ENCODE measurements at regions not wholly inside any gene's neighbourhood (a gene's known extent, or its start where the extent isn't known, plus 50 kb on each side); places are given as distances from the start of the nearest gene placed in this dataset.

DNA sequence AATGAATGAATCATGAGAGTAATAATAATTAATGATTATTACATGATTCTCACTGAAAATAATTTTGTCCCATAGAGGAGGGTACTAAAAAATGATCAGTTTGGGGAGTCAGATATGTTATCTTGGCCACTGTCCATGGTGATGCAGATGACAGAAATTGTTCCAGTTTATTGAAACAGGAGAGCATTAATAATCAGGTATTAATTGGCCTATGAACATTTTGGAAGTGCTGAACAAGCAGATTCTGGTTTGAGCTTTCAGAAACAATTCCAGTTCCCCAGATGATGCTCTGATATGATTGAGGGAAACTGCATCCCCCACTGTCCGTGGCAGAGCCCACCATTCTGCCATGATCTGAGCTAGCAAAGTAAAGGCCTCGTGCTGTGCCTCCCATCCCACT, 345.2 kb downstream of the ZSWIM6 start:
- TF ChIP-seq, protein P1, sequence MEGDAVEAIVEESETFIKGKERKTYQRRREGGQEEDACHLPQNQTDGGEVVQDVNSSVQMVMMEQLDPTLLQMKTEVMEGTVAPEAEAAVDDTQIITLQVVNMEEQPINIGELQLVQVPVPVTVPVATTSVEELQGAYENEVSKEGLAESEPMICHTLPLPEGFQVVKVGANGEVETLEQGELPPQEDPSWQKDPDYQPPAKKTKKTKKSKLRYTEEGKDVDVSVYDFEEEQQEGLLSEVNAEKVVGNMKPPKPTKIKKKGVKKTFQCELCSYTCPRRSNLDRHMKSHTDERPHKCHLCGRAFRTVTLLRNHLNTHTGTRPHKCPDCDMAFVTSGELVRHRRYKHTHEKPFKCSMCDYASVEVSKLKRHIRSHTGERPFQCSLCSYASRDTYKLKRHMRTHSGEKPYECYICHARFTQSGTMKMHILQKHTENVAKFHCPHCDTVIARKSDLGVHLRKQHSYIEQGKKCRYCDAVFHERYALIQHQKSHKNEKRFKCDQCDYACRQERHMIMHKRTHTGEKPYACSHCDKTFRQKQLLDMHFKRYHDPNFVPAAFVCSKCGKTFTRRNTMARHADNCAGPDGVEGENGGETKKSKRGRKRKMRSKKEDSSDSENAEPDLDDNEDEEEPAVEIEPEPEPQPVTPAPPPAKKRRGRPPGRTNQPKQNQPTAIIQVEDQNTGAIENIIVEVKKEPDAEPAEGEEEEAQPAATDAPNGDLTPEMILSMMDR (IDR thresholded peaks at IDR 0.05; ENCODE audit: unreplicated experiment): no peak
- Mint-ChIP-seq H3K36me3 (ENCODE audit: insufficient read depth) (no peaks in the 10 kb centered on the region), H3K4me3 (ENCODE audit: low read depth) (no peak overlapping the region), H3K27me3 (peaks cover 23% of the 10 kb centered on the region), H3K4me1 (ENCODE audit: low read depth) (peaks cover 18% of the 10 kb centered on the region), H3K27ac (no peak overlapping the region), H3K9me3 (ENCODE audit: low read depth) (no peaks in the 10 kb centered on the region)
- DNase-seq (ENCODE audit: low spot score, unreplicated experiment): no peak

DNA sequence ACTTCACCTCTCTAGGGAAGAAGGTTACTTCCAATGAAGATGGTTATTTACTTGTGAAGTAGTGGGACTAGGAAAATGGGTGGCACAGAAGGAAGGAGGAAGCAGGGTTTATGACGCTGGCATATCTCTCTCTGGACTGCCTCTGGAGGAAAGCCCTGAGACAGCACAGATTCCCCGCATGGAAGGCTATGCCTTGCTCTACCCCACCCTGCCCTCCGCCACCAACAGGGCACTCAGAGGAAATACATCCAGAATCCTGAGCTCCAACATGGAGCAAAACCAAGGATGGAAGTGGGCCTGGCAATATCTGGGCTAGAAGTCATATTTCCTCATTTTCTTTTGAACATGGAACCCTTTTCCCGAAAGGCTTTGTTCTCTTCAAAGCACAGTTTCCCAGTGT, 346.9 kb downstream of the ZSWIM6 start:
- H3K27ac Mint-ChIP-seq: no peak overlapping the region
- peaks cover 23% of the 10 kb centered on the region for H3K27me3 Mint-ChIP-seq

DNA sequence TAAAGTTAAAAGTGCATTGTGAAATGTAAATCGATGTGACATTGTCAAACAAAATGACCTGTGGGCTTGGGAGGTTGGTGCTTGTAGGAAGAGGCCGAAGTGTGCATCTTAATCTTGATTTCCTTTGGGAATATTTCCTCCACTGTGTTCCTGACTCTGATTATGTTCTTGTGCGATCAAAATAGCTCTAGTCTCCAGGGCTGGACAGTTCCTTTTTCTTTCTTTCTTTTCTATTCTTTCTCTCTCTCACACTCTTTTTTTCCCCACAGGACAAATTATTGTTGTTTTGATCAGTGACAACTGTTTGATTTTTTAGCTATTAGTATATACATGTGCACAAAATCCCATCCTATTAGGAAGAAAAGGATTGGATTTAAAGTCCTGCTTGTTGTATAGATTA, 347.5 kb downstream of the ZSWIM6 start:
- Mint-ChIP-seq H3K9me3 (ENCODE audit: low read depth) (no peaks in the 10 kb centered on the region), H3K27ac (no peak overlapping the region), H3K27me3 (peaks cover 23% of the 10 kb centered on the region), H3K36me3 (ENCODE audit: insufficient read depth) (no peaks in the 10 kb centered on the region), H3K4me3 (ENCODE audit: low read depth) (no peak overlapping the region), H3K4me1 (ENCODE audit: low read depth) (peaks cover 23% of the 10 kb centered on the region)
- TF ChIP-seq, protein P1 (IDR thresholded peaks at IDR 0.05; ENCODE audit: unreplicated experiment): no peak
- no peak for DNase-seq (ENCODE audit: low spot score, unreplicated experiment)

More for the DNA sequence above, 346.9 kb downstream of the ZSWIM6 start:
- TF ChIP-seq, protein P1 (IDR thresholded peaks at IDR 0.05; ENCODE audit: unreplicated experiment): peak; percentile 29
- peaks cover 25% of the 10 kb centered on the region for H3K4me1 Mint-ChIP-seq (ENCODE audit: low read depth)
- no peaks in the 10 kb centered on the region for H3K36me3 Mint-ChIP-seq (ENCODE audit: insufficient read depth)
- H3K4me3 Mint-ChIP-seq (ENCODE audit: low read depth): no peak overlapping the region
- no peaks in the 10 kb centered on the region for H3K9me3 Mint-ChIP-seq (ENCODE audit: low read depth)
- no peak for DNase-seq (ENCODE audit: low spot score, unreplicated experiment)

DNA sequence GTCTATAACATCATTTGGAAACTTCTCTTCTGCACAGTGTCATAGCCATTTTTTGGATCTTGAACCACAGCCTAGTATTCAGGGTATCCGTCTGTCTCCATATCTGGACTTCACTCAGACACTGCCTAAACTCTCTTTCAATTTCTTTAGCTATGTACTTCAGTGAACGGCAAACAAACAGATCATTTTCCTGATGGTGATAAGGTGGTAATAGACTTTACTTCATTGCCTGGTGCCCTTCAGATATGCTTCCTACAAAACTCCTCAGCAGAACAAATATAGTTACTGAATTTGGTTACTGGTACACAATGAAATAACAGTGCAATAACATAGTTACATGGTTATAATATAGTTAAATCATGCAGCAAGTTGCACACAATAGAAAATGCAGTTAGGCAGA, 348.2 kb downstream of the ZSWIM6 start:
- no peak for DNase-seq (ENCODE audit: low spot score, unreplicated experiment)
- peaks cover 23% of the 10 kb centered on the region for H3K27me3 Mint-ChIP-seq
- peaks cover 18% of the 10 kb centered on the region for H3K4me1 Mint-ChIP-seq (ENCODE audit: low read depth)
- H3K36me3 Mint-ChIP-seq (ENCODE audit: insufficient read depth): no peaks in the 10 kb centered on the region
- H3K4me3 Mint-ChIP-seq (ENCODE audit: low read depth): no peak overlapping the region
- no peak overlapping the region for H3K27ac Mint-ChIP-seq
- no peaks in the 10 kb centered on the region for H3K9me3 Mint-ChIP-seq (ENCODE audit: low read depth)
- TF ChIP-seq, protein P1 (IDR thresholded peaks at IDR 0.05; ENCODE audit: unreplicated experiment): no peak

DNA sequence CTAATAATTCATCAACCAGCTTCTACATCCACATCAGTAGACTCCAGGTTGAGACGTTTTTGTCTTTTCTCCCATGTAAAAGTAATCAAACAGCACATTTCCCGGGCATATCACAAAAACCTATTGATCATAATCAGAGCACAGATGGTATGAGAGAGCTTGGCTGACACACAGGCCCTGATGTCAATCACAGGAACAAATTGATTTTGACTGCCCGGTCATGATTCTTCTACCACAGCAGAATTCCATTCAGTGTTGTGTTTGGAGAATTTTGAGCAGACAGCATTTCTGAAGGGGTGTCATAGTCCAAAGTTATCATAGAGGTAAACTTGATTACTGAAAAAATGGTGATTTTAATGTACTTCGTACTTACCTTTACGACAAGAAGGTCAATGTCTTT, 351.1 kb downstream of the ZSWIM6 start:
- TF ChIP-seq, protein P1 (IDR thresholded peaks at IDR 0.05; ENCODE audit: unreplicated experiment): no peak
- H3K36me3 Mint-ChIP-seq (ENCODE audit: insufficient read depth): no peaks in the 10 kb centered on the region
- H3K4me1 Mint-ChIP-seq (ENCODE audit: low read depth): peaks cover 32% of the 10 kb centered on the region
- H3K4me3 Mint-ChIP-seq (ENCODE audit: low read depth): no peak overlapping the region
- peaks cover 23% of the 10 kb centered on the region for H3K27me3 Mint-ChIP-seq
- no peaks in the 10 kb centered on the region for H3K9me3 Mint-ChIP-seq (ENCODE audit: low read depth)
- no peak overlapping the region for H3K27ac Mint-ChIP-seq
- DNase-seq (ENCODE audit: low spot score, unreplicated experiment): no peak
